DOHH2 (cell line): ENCODE measurements at regions not wholly inside any gene's neighbourhood (a gene's known extent, or its start where the extent isn't known, plus 50 kb on each side); places are given as distances from the start of the nearest gene placed in this dataset.

Source experiments
- H3F3A ChIP-seq: fragments of 200-600 bp; sonication (generic), shearing (Covaris generic); 2 replicates; pipeline ENCODE4 v1.6.0; 2016; ENCODE audit warnings: antibody characterized with exemption, mild to moderate bottlenecking; ENCODE audit not compliant: control insufficient read depth, insufficient read depth
- H3K27ac ChIP-seq: fragments of 200-600 bp; sonication (generic); 2 replicates; pipeline ENCODE4 v1.5.1; 2014; ENCODE audit warnings: low read depth, mild to moderate bottlenecking, low read length, moderate library complexity
- H3K27me3 ChIP-seq: fragments of 200-600 bp; sonication (generic); 2 replicates; pipeline ENCODE4 v1.6.1; 2014; ENCODE audit warnings: mild to moderate bottlenecking, low read length, mixed read lengths; ENCODE audit not compliant: control insufficient read depth
- H3K36me3 ChIP-seq: fragments of 200-600 bp; sonication (generic); 2 replicates; pipeline ENCODE4 v1.6.1; 2014; ENCODE audit warnings: mild to moderate bottlenecking, low read length, moderate library complexity, mixed read lengths; ENCODE audit not compliant: control insufficient read depth
- H3K4me1 ChIP-seq: fragments of 200-600 bp; sonication (generic); 2 replicates; pipeline ENCODE4 v1.6.1; 2014; ENCODE audit warnings: mild to moderate bottlenecking, low read length, mixed read lengths; ENCODE audit not compliant: control insufficient read depth
- H3K4me2 ChIP-seq: fragments of 200-600 bp; sonication (generic); 2 replicates; pipeline ENCODE4 v1.6.0; 2014; ENCODE audit warnings: mild to moderate bottlenecking, low read length, moderate library complexity
- H3K4me3 ChIP-seq: fragments of 200-600 bp; sonication (generic); 2 replicates; pipeline ENCODE4 v1.5.1; 2014; ENCODE audit warnings: mild to moderate bottlenecking, low read length, mixed read lengths
- H3K79me2 ChIP-seq: fragments of 200-600 bp; sonication (generic); 2 replicates; pipeline ENCODE4 v1.6.1; 2014; ENCODE audit warnings: mild to moderate bottlenecking, low read length, mixed read lengths; ENCODE audit not compliant: control insufficient read depth
- H3K9me2 ChIP-seq: fragments of 200-600 bp; sonication (generic); replicated peaks from 2 replicates; pipeline ENCODE4 v1.6.1; 2014; ENCODE audit warnings: mild to moderate bottlenecking, low read length, mixed read lengths; ENCODE audit not compliant: control insufficient read depth
- H3K9me3 ChIP-seq: fragments of 200-600 bp; sonication (generic); 2 replicates; pipeline ENCODE4 v1.6.1; 2014; ENCODE audit warnings: antibody characterized with exemption, low read length, mixed read lengths; ENCODE audit not compliant: control insufficient read depth, insufficient read depth
- H4K20me1 ChIP-seq: fragments of 200-600 bp; sonication (generic); 2 replicates; pipeline ENCODE4 v1.6.0; 2014; ENCODE audit warnings: low read depth, mild to moderate bottlenecking, antibody characterized with exemption, low read length, moderate library complexity; ENCODE audit not compliant: control insufficient read depth, insufficient read depth
- CTCF ChIP-seq: fragments of 200-600 bp; sonication (generic); IDR thresholded peaks from one replicate; pipeline ENCODE4 v1.5.1; 2014; ENCODE audit warnings: antibody characterized with exemption, mild to moderate bottlenecking, low read depth, low read length; ENCODE audit not compliant: poor library complexity, severe bottlenecking
- EZH2phosphoT487 ChIP-seq: fragments of 200-600 bp; sonication (generic); IDR thresholded peaks from 2 replicates; pipeline ENCODE4 v1.6.1; 2017; ENCODE audit warnings: borderline replicate concordance, mild to moderate bottlenecking, antibody characterized with exemption, low read length, moderate library complexity, mixed read lengths

- Histone ChIP-seq H3K36me3 (no peaks in the 10 kb centered on the region), H4K20me1 (no peaks in the 10 kb centered on the region), H3K4me3 (no peak overlapping the region), H3K9me2 (no peaks in the 10 kb centered on the region), H3K9me3 (no peaks in the 10 kb centered on the region), H3K4me1 (no peaks in the 10 kb centered on the region), H3K27me3 (no peaks in the 10 kb centered on the region; the same call in 1 of the 2 replicates), H3F3A (no peaks in the 10 kb centered on the region), H3K27ac (no peak overlapping the region), H3K4me2 (no peak overlapping the region), H3K79me2 (no peaks in the 10 kb centered on the region)
- TF ChIP-seq CTCF: no peak
- no peak for TF ChIP-seq EZH2phosphoT487
These were observed 189.2 kb upstream of the POU3F3 start for GRCh38 chr2:104664672-104665071.

GRCh38 chr2:104668631-104669030 lies 185.3 kb upstream of the POU3F3 start:
- Histone ChIP-seq H3K4me3 (no peak overlapping the region), H3K4me2 (no peak overlapping the region), H3F3A (no peaks in the 10 kb centered on the region), H4K20me1 (no peaks in the 10 kb centered on the region), H3K79me2 (no peaks in the 10 kb centered on the region), H3K27me3 (no peaks in the 10 kb centered on the region; the same call in 1 of the 2 replicates), H3K9me3 (no peaks in the 10 kb centered on the region), H3K27ac (no peak overlapping the region), H3K36me3 (no peaks in the 10 kb centered on the region), H3K9me2 (no peaks in the 10 kb centered on the region), H3K4me1 (no peaks in the 10 kb centered on the region)
- TF ChIP-seq CTCF (no peak), EZH2phosphoT487 (no peak)

- Histone ChIP-seq H3K4me3 (no peak overlapping the region), H3K36me3 (no peaks in the 10 kb centered on the region), H3K4me1 (no peaks in the 10 kb centered on the region), H3K27ac (no peak overlapping the region), H3K9me3 (no peaks in the 10 kb centered on the region), H3F3A (no peaks in the 10 kb centered on the region), H3K79me2 (no peaks in the 10 kb centered on the region), H3K27me3 (no peaks in the 10 kb centered on the region), H3K4me2 (no peak overlapping the region), H4K20me1 (no peaks in the 10 kb centered on the region), H3K9me2 (no peaks in the 10 kb centered on the region)
- TF ChIP-seq CTCF: no peak
- no peak for TF ChIP-seq EZH2phosphoT487
These were observed 180.7 kb upstream of the POU3F3 start for GRCh38 chr2:104673225-104673624.

GRCh38 chr2:104678181-104678580 lies 175.7 kb upstream of the POU3F3 start:
- no peaks in the 10 kb centered on the region for H3K9me3 ChIP-seq
- TF ChIP-seq EZH2phosphoT487 (no peak), CTCF (no peak)
- no peaks in the 10 kb centered on the region for H3K9me2 ChIP-seq
- no peaks in the 10 kb centered on the region for H3F3A ChIP-seq
- no peak overlapping the region for H3K4me3 ChIP-seq
- no peaks in the 10 kb centered on the region for H3K36me3 ChIP-seq
- no peaks in the 10 kb centered on the region for H3K4me1 ChIP-seq
- no peak overlapping the region for H3K4me2 ChIP-seq
- H3K27me3 ChIP-seq: no peaks in the 10 kb centered on the region
- H3K27ac ChIP-seq: no peak overlapping the region
- no peaks in the 10 kb centered on the region for H4K20me1 ChIP-seq
- H3K79me2 ChIP-seq: no peaks in the 10 kb centered on the region
